D721Med (cell line): ENCODE measurements at regions not wholly inside any gene's neighbourhood (a gene's known extent, or its start where the extent isn't known, plus 50 kb on each side); places are given as distances from the start of the nearest gene placed in this dataset.

Experiments used
- DNase-seq: peaks from one replicate; pipeline ENCODE4 v3.0.0; 2011; ENCODE audit warnings: low spot score; ENCODE audit not compliant: insufficient read length
- FAIRE-seq: peaks from 2 replicates; lab custom pipeline; 2011; peaks lifted over from hg19 to GRCh38; lab: Jason Lieb, UNC
- TF ChIP-seq, protein P1 (sequence below): IDR thresholded peaks from 2 replicates; pipeline ENCODE4 v1.5.1; 2012; ENCODE audit warnings: mild to moderate bottlenecking, control low read depth; ENCODE audit not compliant: insufficient read depth; ENCODE audit errors: missing control alignments

DNA sequence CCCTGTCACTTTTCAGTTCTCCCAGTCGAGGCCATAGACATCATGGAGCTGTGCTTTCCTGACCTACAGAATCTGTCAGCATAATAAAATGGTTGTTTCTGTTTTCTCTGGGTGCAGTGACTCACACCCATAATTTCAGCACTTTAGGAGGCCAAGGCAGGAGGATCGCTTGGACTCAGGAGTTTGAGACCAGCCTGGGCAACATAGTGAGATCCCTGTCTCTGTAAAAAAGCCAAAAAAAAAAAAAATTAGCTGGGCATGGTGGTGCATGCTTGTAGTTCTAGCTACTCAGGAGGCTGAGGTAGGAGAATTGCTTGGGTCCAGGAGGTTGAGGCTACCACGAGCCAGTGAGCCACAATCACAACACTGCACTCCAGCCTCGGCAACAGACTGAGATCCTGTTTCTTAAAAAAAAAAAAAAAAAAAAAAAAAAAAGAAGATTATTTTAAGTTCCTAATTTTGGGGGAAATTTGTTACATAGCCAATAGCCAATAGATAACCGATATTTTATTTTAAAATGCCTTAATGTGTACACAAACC is 196.2 kb downstream of the ADSS2 start:
- DNase-seq (no peak), FAIRE-seq (no peak)
- TF ChIP-seq, protein P1, sequence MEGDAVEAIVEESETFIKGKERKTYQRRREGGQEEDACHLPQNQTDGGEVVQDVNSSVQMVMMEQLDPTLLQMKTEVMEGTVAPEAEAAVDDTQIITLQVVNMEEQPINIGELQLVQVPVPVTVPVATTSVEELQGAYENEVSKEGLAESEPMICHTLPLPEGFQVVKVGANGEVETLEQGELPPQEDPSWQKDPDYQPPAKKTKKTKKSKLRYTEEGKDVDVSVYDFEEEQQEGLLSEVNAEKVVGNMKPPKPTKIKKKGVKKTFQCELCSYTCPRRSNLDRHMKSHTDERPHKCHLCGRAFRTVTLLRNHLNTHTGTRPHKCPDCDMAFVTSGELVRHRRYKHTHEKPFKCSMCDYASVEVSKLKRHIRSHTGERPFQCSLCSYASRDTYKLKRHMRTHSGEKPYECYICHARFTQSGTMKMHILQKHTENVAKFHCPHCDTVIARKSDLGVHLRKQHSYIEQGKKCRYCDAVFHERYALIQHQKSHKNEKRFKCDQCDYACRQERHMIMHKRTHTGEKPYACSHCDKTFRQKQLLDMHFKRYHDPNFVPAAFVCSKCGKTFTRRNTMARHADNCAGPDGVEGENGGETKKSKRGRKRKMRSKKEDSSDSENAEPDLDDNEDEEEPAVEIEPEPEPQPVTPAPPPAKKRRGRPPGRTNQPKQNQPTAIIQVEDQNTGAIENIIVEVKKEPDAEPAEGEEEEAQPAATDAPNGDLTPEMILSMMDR: no peak

DNA sequence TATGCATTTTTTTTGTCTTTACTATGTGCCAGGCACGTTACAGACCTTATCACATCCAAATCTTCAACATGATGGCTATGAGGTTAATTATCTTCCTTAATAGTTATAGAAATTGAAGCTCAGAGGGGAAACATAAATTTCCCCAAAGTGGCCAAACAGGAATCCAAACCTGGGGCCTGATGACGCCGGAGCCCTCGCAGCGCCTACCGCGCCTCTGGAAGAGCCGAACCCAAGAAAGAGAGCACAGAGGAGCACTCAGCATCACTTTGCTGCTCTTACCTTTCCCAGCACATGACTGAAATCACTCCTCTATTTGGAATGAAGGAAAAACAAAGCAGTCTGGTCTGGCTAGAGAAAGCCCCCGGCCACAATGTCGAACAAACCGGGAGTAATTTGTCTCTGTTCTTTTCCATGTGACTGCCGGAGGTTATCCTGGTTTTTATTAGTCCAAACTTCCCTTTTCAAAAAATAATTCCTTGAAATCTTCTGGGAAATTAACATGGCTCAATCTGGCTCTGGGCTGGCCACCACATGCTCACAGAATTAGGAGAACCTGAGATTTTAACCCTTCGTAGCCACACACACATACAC is 195.5 kb downstream of the ADSS2 start:
- FAIRE-seq (no peak), DNase-seq (no peak)
- TF ChIP-seq, protein P1: no peak

DNA sequence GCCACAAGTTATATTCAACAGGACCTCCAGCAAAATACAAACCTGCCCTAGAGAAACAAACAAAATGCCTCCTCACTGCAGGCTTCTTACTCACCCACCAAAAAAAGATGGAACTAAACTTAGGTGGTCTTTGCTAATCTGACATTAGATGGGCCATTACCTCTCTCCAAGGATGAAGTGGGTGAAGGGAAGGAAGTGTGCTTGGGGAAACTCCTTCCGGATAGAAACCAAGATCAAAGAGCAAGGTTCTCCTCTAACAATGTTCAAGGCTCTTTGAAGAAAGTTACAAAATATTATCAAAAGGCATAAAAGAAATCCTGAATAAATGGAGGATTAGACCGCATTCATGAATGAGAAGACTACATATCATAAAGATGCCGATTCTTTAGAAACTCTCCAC is 187.5 kb downstream of the ADSS2 start:
- no peak for DNase-seq
- TF ChIP-seq, protein P1: no peak
- FAIRE-seq: no peak

DNA sequence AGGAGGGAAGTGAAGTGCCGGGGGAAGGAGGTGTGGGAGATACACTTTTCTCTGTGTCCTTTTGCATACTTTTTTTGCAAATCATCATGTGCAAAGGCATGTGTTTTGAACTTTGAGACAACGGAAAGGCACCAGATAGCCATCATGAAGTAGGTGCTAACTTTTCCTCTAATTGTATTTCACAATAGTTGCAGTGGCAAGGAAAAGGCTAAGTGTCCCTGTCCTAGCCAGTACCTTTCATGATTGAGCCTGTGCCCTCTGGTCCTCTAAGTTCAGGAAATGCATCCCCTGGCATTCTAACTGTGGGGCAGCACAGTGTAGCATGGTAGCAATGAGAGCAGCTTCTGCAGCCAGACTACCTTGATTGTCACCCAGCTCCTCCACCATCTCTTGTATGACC is 186.2 kb downstream of the ADSS2 start:
- TF ChIP-seq, protein P1: no peak
- no peak for DNase-seq
- FAIRE-seq: no peak

DNA sequence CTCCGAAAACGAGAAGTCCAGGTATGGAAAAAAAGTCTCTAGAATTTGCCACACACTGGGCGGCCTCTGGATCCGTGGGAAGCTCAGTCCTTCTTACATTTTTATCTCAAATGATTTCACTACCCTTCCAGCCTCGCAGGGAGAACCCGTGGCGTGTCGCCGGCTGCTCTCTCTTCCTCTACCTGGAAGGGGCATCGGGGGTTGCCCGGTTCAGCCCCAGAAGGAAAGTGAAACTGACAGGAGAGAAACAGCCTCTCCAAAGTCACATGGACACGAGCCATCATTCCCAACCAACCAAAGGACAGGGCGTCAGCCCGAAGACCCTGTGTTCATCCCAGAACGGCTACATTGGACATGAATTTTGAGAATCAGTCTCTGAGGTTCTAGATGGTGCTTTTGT is 182.5 kb downstream of the ADSS2 start:
- DNase-seq (no peak), FAIRE-seq (no peak)
- TF ChIP-seq, protein P1: no peak

DNA sequence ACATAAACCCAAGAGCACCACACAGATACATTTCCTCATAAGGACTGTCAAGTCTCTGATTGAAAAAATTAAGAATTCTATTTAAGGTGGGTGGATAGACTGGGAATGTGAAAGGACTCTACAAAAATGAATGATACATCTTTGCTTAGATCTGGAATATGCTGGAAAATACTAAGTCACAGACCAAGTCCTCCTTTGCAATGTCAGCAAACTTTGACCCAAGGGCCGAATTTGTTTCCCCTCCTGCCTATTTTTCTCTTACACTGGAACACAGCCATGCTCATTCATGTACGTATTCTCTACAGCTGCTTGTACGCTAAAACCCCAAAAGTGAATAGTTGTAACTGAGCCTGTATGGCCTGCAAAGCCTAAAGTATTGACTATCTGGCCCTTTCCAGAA is 180.7 kb downstream of the ADSS2 start:
- DNase-seq: no peak
- FAIRE-seq: no peak

More for the DNA sequence above, 180.7 kb downstream of the ADSS2 start:
- TF ChIP-seq, protein P1: no peak
